ENCODE measurements at regions not wholly inside any gene's neighbourhood (a gene's known extent, or its start where the extent isn't known, plus 50 kb on each side); places are given as distances from the start of the nearest gene placed in this dataset.

GRCh38 chr15:38879909-38880471, 315.4 kb upstream of the RASGRP1 start:
- TF ChIP-seq CTCF (IDR thresholded peaks at IDR 0.05) = no peak

DNA sequence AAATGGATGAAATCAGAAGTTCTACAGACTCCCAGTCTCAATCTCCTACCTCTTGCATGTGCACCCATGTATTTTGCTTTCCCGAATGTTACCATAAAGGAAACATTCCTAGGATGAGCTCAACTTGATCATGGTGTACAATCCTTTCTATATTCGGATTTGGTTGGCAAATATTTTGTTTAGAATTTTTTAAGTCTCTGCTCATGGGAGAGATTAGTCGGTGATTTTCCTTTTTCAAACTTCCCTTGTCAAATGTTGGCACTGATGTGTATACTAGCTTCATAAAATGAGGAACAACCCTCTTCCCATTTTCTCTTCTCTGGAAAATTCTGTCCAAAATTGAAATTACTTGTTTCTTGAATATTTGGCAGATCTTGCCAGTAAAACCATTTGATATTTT, 317.6 kb upstream of the RASGRP1 start:
- TF ChIP-seq CTCF (IDR thresholded peaks at IDR 0.05) = no peak

- no peak for TF ChIP-seq CTCF (IDR thresholded peaks at IDR 0.05)
These were observed 319.4 kb upstream of the RASGRP1 start for GRCh38 chr15:38883987-38884386.

DNA sequence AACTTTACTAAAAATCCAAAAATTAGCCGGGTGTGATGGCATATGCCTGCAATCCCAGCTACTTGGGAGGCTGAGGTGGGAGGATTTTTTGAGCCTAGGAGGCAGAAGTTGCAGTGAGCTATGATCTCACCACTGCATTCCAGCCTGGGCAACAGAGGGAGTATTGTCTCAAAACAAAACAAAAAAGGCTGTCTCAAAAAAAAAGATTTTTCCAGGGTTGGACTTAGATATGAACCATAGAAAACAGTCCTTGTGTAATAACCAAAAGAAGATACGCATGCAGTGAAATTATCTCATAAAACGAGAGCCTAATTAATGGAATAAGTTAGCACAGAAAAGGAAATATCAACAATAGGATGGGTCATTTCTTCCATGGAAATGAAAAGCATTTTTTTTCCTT, 320.4 kb upstream of the RASGRP1 start:
- no peak for TF ChIP-seq CTCF (IDR thresholded peaks at IDR 0.05)

- TF ChIP-seq CTCF (IDR thresholded peaks at IDR 0.05) = no peak
These were observed 320.9 kb upstream of the RASGRP1 start for GRCh38 chr15:38885471-38885952.

GRCh38 chr15:38886315-38887163, 321.9 kb upstream of the RASGRP1 start:
- no peak for TF ChIP-seq CTCF (IDR thresholded peaks at IDR 0.05)

DNA sequence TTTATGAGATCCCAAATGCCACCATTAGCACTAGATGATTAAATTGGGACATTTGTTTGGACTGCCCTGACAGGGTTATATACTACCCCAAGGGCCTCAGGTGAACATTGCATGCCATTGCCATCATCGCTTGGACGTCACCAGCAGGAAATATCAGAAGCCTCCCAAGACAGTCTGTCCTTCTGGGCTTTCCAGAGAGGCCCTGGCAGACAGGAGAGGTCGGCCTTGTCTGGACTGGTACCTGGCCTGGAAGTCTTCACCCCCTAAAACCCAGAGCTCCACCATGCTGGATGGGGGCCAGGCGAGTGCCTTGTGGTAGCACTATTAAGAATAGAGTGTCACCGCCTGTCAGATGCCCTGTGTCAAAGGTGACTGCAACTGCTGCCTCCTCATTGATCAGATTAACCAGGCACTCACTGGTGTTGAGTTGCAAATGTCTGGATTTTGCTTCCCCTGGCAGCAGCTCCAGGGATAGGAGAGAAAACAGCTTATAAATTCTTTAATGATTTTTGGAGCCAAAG, 324.1 kb upstream of the RASGRP1 start:
- no peak for TF ChIP-seq CTCF (IDR thresholded peaks at IDR 0.05)

Data from LNCAP (cell line).